ENCODE measurements at regions not wholly inside any gene's neighbourhood (a gene's known extent, or its start where the extent isn't known, plus 50 kb on each side); places are given as distances from the start of the nearest gene placed in this dataset.

GRCh38 chr6:101281266-101281665, 112.2 kb upstream of the GRIK2 start:
- no peak for TF ChIP-seq CTCF (IDR thresholded peaks at IDR 0.05)
- intact Hi-C loops (cut with DNase I, micrococcal nuclease) = no loop called here
- DNase-seq (peak in 1 of 3 donors; percentile 16), ATAC-seq (no peak)
- H3K4me3 ChIP-seq = no peak overlapping the region
- H3K9me3 ChIP-seq = no peaks in the 10 kb centered on the region
- peaks cover 3% of the 10 kb centered on the region for H3K4me1 ChIP-seq (ENCODE audit: low read depth)
- no peaks in the 10 kb centered on the region for H3K36me3 ChIP-seq (ENCODE audit: low read depth)

GRCh38 chr6:101284131-101284530, 109.4 kb upstream of the GRIK2 start:
- H3K36me3 ChIP-seq (ENCODE audit: low read depth) = no peaks in the 10 kb centered on the region
- peaks cover 8% of the 10 kb centered on the region for H3K4me1 ChIP-seq (ENCODE audit: low read depth)
- H3K4me3 ChIP-seq = no peak overlapping the region
- ATAC-seq (no peak), DNase-seq (no peak)
- H3K9me3 ChIP-seq = no peaks in the 10 kb centered on the region
- TF ChIP-seq CTCF (IDR thresholded peaks at IDR 0.05) = no peak
- intact Hi-C loops (cut with DNase I, micrococcal nuclease) = no loop called here

- no peak for TF ChIP-seq CTCF (IDR thresholded peaks at IDR 0.05)
- ATAC-seq = peak; percentile 86
- Histone ChIP-seq H3K4me1 (ENCODE audit: low read depth) (peaks cover 8% of the 10 kb centered on the region), H3K9me3 (no peaks in the 10 kb centered on the region), H3K4me3 (no peak overlapping the region), H3K36me3 (ENCODE audit: low read depth) (no peaks in the 10 kb centered on the region)
- intact Hi-C loops (cut with DNase I, micrococcal nuclease) = no loop called here
- peak in 1 of 3 donors; percentile 30 for DNase-seq
These were observed 107.4 kb upstream of the GRIK2 start for GRCh38 chr6:101286146-101286545.

GRCh38 chr6:101290346-101290745, 103.2 kb upstream of the GRIK2 start:
- intact Hi-C loops (cut with DNase I, micrococcal nuclease) = no loop called here
- no peak for ATAC-seq
- no peak overlapping the region for H3K4me3 ChIP-seq
- no peak for DNase-seq
- no peaks in the 10 kb centered on the region for H3K36me3 ChIP-seq (ENCODE audit: low read depth)
- no peak for TF ChIP-seq CTCF (IDR thresholded peaks at IDR 0.05)
- peaks cover 3% of the 10 kb centered on the region for H3K9me3 ChIP-seq
- H3K4me1 ChIP-seq (ENCODE audit: low read depth) = peaks cover 8% of the 10 kb centered on the region

- ATAC-seq = no peak
- peaks cover 3% of the 10 kb centered on the region for H3K9me3 ChIP-seq
- TF ChIP-seq CTCF (IDR thresholded peaks at IDR 0.05) = no peak
- no peak overlapping the region for H3K4me3 ChIP-seq
- no peaks in the 10 kb centered on the region for H3K36me3 ChIP-seq (ENCODE audit: low read depth)
- no peaks in the 10 kb centered on the region for H3K4me1 ChIP-seq (ENCODE audit: low read depth)
- DNase-seq = no peak
- intact Hi-C loops (cut with DNase I, micrococcal nuclease) = no loop called here
These were observed 99.4 kb upstream of the GRIK2 start for GRCh38 chr6:101294051-101294638.

- TF ChIP-seq CTCF (IDR thresholded peaks at IDR 0.05) = no peak
- DNase-seq (no peak), ATAC-seq (no peak)
- Histone ChIP-seq H3K9me3 (peaks cover 3% of the 10 kb centered on the region), H3K4me1 (ENCODE audit: low read depth) (no peaks in the 10 kb centered on the region), H3K36me3 (ENCODE audit: low read depth) (no peaks in the 10 kb centered on the region), H3K4me3 (no peak overlapping the region)
- intact Hi-C loops (cut with DNase I, micrococcal nuclease) = no loop called here
These were observed 98.8 kb upstream of the GRIK2 start for GRCh38 chr6:101294676-101295075.

All from mucosa of descending colon (tissue), 3 donors.